Gastrocnemius medialis (tissue), 4 donors: ENCODE measurements at regions not wholly inside any gene's neighbourhood (a gene's known extent, or its start where the extent isn't known, plus 50 kb on each side); places are given as distances from the start of the nearest gene placed in this dataset.

Experiments used
- CTCF ChIP-seq, 5 experiments: fragments of 450-650 bp in 3 of 5; fragments of 200-600 bp in 2 of 5; sonication (generic) in 2 of 5; IDR thresholded peaks in 4 of 5; conservative IDR thresholded peaks in 1 of 5; 1 replicate in 4 of 5; 2 replicates in 1 of 5; pipeline ENCODE4 v1.5.1; 2016 to 2019; ENCODE audit warnings: antibody characterized with exemption in 5 of 5, mild to moderate bottlenecking in 3 of 5, moderate library complexity in 3 of 5
- POLR2A ChIP-seq, 2 donors: fragments of 450-650 bp; IDR thresholded peaks; one replicate each; pipeline ENCODE4 v1.6.1; 2017; ENCODE audit warnings: antibody characterized with exemption in 2 of 2, mild to moderate bottlenecking in 2 of 2, moderate library complexity in 2 of 2

- TF ChIP-seq CTCF (IDR thresholded peaks at IDR 0.05 in 4 of 5, conservative IDR thresholded peaks at IDR 0.05 in 1 of 5) (no peak), POLR2A (IDR thresholded peaks at IDR 0.05) (no peak)
Observed at GRCh38 chr16:51244887-51245657, 94.0 kb upstream of the SALL1 start.
